Left lung (tissue), 4 donors: ENCODE measurements at regions not wholly inside any gene's neighbourhood (a gene's known extent, or its start where the extent isn't known, plus 50 kb on each side); places are given as distances from the start of the nearest gene placed in this dataset.

ENCODE experiments used
- ATAC-seq: fragments of 200-7000 bp; cut with Tn5 transposase; one replicate; pipeline ENCODE4 v1.9.1; 2020; ENCODE audit warnings: moderate library complexity
- DNase-seq, 4 donors: peaks; one replicate each; pipeline ENCODE4 v3.0.0-alpha.2; 2013 to 2020
- H3K27ac ChIP-seq, 2 donors: fragments of 200-600 bp; sonication (generic) in 1 of 2; one replicate each; pipeline versions ENCODE4 v1.5.0 to v1.8.0; 2020 to 2021
- H3K27me3 ChIP-seq, 2 donors: fragments of 200-600 bp; sonication (generic) in 1 of 2; one replicate each; pipeline versions ENCODE4 v1.5.0 to v1.8.0; 2020 to 2021
- H3K36me3 ChIP-seq, 2 donors: fragments of 200-600 bp; sonication (generic) in 1 of 2; one replicate each; pipeline versions ENCODE4 v1.5.0 to v1.8.0; 2020 to 2021
- H3K4me1 ChIP-seq, 2 donors: fragments of 200-600 bp; one replicate each; pipeline ENCODE4 v1.8.0; 2021
- H3K4me3 ChIP-seq, 2 donors: fragments of 200-600 bp; sonication (generic) in 1 of 2; one replicate each; pipeline versions ENCODE4 v1.5.0 to v1.8.0; 2020 to 2021; ENCODE audit warnings: mild to moderate bottlenecking in 1 of 2
- H3K9me3 ChIP-seq, 2 donors: fragments of 200-600 bp; sonication (generic) in 1 of 2; one replicate each; pipeline versions ENCODE4 v1.5.0 to v1.8.0; 2020 to 2021
- CTCF ChIP-seq, 2 donors: fragments of 200-600 bp; sonication (generic) in 1 of 2; IDR thresholded peaks; one replicate each; pipeline versions ENCODE4 v1.5.0 to v1.8.0; 2021; ENCODE audit warnings: antibody characterized with exemption in 2 of 2
- intact Hi-C, 2 donors: fragments of 100-400 bp; cut with DNase I; formaldehyde crosslinking; loops; one replicate each; pipeline versions ENCODE4 v1.11.2 to v1.14.2; 2022
- donor health status: DM: no; HTN: yes; CAD: no.
- donor health status: DM: no; HTN: no; CAD: no.

DNA sequence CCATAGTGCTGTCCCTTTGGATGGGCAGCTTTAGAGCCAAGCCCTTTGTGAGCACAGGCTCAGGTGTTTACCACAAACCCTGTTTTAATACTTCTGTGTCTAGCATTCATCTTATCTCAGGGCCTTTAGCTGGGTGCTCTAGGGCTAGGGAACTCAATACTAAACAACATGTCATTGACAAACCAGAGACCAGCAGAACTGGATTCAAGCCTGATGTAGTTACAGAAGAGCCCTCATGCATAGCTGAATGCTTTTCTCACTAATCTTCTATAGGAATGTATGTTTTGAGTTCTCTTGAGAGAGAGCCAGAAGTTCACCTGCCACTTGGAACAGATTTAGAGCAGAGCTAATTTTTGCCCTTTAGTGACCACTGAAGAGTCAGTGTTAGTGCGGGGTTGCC, 142.6 kb downstream of the DCK start:
- ATAC-seq (no peak), DNase-seq (peak in 1 of 4 donors; percentile 10)
- Histone ChIP-seq H3K36me3 (no peaks in the 10 kb centered on the region), H3K4me3 (no peak overlapping the region), H3K27ac (no peak overlapping the region), H3K4me1 (no peaks in the 10 kb centered on the region), H3K9me3 (no peaks in the 10 kb centered on the region), H3K27me3 (no peaks in the 10 kb centered on the region)
- intact Hi-C loops = no loop called here
- no peak for TF ChIP-seq CTCF (IDR thresholded peaks at IDR 0.05)

GRCh38 chr4:71138007-71138615, 144.7 kb downstream of the DCK start:
- intact Hi-C loops = no loop called here
- no peak overlapping the region for H3K27ac ChIP-seq
- H3K36me3 ChIP-seq = no peaks in the 10 kb centered on the region
- no peaks in the 10 kb centered on the region for H3K4me1 ChIP-seq
- ATAC-seq (no peak), DNase-seq (no peak)
- no peak for TF ChIP-seq CTCF (IDR thresholded peaks at IDR 0.05)
- no peaks in the 10 kb centered on the region for H3K9me3 ChIP-seq
- no peak overlapping the region for H3K4me3 ChIP-seq
- H3K27me3 ChIP-seq = no peaks in the 10 kb centered on the region

DNA sequence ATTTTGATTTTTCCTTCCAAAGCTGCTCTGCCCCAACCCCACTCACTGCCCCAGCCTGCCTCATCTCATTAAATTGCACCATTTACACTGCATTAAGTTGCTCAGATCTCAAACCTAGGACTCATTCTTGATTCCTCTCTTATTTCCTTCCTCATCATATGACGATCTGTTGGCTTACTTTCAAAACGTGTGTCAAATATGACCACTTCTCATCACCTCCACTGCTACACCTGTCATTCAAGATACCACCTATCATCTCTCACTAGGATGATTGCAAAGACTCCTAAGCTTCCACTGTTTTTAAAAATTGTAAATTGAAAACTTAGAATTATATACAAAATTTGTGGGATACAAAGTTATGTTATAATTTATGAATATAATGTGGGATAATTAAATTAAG, 147.1 kb downstream of the DCK start:
- DNase-seq (no peak), ATAC-seq (no peak)
- Histone ChIP-seq H3K36me3 (no peaks in the 10 kb centered on the region), H3K27me3 (no peaks in the 10 kb centered on the region), H3K9me3 (no peaks in the 10 kb centered on the region), H3K27ac (no peak overlapping the region), H3K4me3 (no peak overlapping the region), H3K4me1 (no peaks in the 10 kb centered on the region)
- no peak for TF ChIP-seq CTCF (IDR thresholded peaks at IDR 0.05)
- intact Hi-C loops = no loop called here

GRCh38 chr4:71141125-71141524, 147.7 kb downstream of the DCK start:
- Histone ChIP-seq H3K27ac (no peak overlapping the region), H3K4me1 (no peaks in the 10 kb centered on the region), H3K4me3 (no peak overlapping the region), H3K27me3 (no peaks in the 10 kb centered on the region), H3K9me3 (no peaks in the 10 kb centered on the region), H3K36me3 (no peaks in the 10 kb centered on the region)
- intact Hi-C loops = no loop called here
- TF ChIP-seq CTCF (IDR thresholded peaks at IDR 0.05) = no peak
- DNase-seq (no peak), ATAC-seq (no peak)

- no peaks in the 10 kb centered on the region for H3K36me3 ChIP-seq
- TF ChIP-seq CTCF (IDR thresholded peaks at IDR 0.05) = no peak
- H3K27me3 ChIP-seq = no peaks in the 10 kb centered on the region
- no peaks in the 10 kb centered on the region for H3K4me1 ChIP-seq
- peaks cover 0 to 4% of the 10 kb centered on the region in 2 donors for H3K9me3 ChIP-seq
- no peak for DNase-seq
- intact Hi-C loops = no loop called here
- no peak overlapping the region for H3K4me3 ChIP-seq
- H3K27ac ChIP-seq = no peak overlapping the region
- no peak for ATAC-seq
Observed at GRCh38 chr4:71147261-71147660, 153.8 kb downstream of the DCK start.
